HEK293T (cell line): ENCODE measurements at regions not wholly inside any gene's neighbourhood (a gene's known extent, or its start where the extent isn't known, plus 50 kb on each side); places are given as distances from the start of the nearest gene placed in this dataset.

Source experiments
- CTCF ChIA-PET: fragments of 350-600 bp; formaldehyde crosslinking; extraction: SDS; loops from one replicate; lab custom pipeline; 2021; ENCODE audit warnings: antibody characterized with exemption, inconsistent platforms; lab: Yijun Ruan, JAX
- POLR2A ChIA-PET: fragments of 350-600 bp; formaldehyde crosslinking; extraction: SDS; loops from one replicate; lab custom pipeline; 2020; ENCODE audit warnings: antibody characterized with exemption, inconsistent platforms; lab: Yijun Ruan, JAX
- DNase-seq: peaks from one replicate; pipeline ENCODE4 v3.0.0; 2012; ENCODE audit warnings: mixed read lengths; ENCODE audit errors: extremely low spot score
- ARNT ChIP-seq: fragments of 450-650 bp; IDR thresholded peaks from 2 replicates; pipeline ENCODE4 v1.6.1; 2017; ENCODE audit warnings: mild to moderate bottlenecking
- BHLHE40 ChIP-seq: fragments of 450-650 bp; IDR thresholded peaks from 2 replicates; pipeline ENCODE4 v1.6.1; 2016; ENCODE audit warnings: mild to moderate bottlenecking, moderate library complexity, borderline replicate concordance
- CTBP1 ChIP-seq: fragments of 450-650 bp; IDR thresholded peaks from 2 replicates; pipeline ENCODE4 v1.6.1; 2016; ENCODE audit warnings: borderline replicate concordance
- ELF4 ChIP-seq: fragments of 450-650 bp; IDR thresholded peaks from 2 replicates; pipeline ENCODE4 v1.6.1; 2017; ENCODE audit warnings: antibody characterized with exemption
- FOXA1 ChIP-seq: fragments of 450-650 bp; IDR thresholded peaks from 2 replicates; pipeline ENCODE4 v1.6.1; 2016; ENCODE audit warnings: mild to moderate bottlenecking
- FOXK2 ChIP-seq: fragments of 450-650 bp; IDR thresholded peaks from 2 replicates; pipeline ENCODE4 v1.6.1; 2016; ENCODE audit warnings: mild to moderate bottlenecking
- FOXM1 ChIP-seq: fragments of 450-650 bp; IDR thresholded peaks from 2 replicates; pipeline ENCODE4 v1.6.1; 2017; ENCODE audit warnings: mild to moderate bottlenecking, borderline replicate concordance
- HDGF ChIP-seq: fragments of 450-650 bp; IDR thresholded peaks from 2 replicates; pipeline ENCODE4 v1.6.1; 2017; ENCODE audit warnings: antibody characterized with exemption, borderline replicate concordance
- L3MBTL2 ChIP-seq: fragments of 450-650 bp; conservative IDR thresholded peaks from 2 replicates; pipeline ENCODE4 v1.6.1; 2016; ENCODE audit warnings: mild to moderate bottlenecking
- LEF1 ChIP-seq: fragments of 450-650 bp; IDR thresholded peaks from 2 replicates; pipeline ENCODE4 v1.6.1; 2017; ENCODE audit warnings: mild to moderate bottlenecking, borderline replicate concordance
- NFRKB ChIP-seq: fragments of 450-650 bp; IDR thresholded peaks from 2 replicates; pipeline ENCODE4 v1.6.1; 2016; ENCODE audit warnings: mild to moderate bottlenecking, moderate library complexity
- SP1 ChIP-seq: fragments of 450-650 bp; IDR thresholded peaks from 2 replicates; pipeline ENCODE4 v1.6.1; 2017
- SUZ12 ChIP-seq: fragments of 450-650 bp; IDR thresholded peaks from 2 replicates; pipeline ENCODE4 v1.6.1; 2016; ENCODE audit warnings: mild to moderate bottlenecking
- TARDBP ChIP-seq: fragments of 450-650 bp; IDR thresholded peaks from 2 replicates; pipeline ENCODE4 v1.6.1; 2016
- ZNF384 ChIP-seq: fragments of 450-650 bp; IDR thresholded peaks from 2 replicates; pipeline ENCODE4 v1.6.1; 2016
- TF ChIP-seq, protein P1 (sequence below): fragments of 450-650 bp; IDR thresholded peaks from 2 replicates; pipeline ENCODE4 v1.6.1; 2016

DNA sequence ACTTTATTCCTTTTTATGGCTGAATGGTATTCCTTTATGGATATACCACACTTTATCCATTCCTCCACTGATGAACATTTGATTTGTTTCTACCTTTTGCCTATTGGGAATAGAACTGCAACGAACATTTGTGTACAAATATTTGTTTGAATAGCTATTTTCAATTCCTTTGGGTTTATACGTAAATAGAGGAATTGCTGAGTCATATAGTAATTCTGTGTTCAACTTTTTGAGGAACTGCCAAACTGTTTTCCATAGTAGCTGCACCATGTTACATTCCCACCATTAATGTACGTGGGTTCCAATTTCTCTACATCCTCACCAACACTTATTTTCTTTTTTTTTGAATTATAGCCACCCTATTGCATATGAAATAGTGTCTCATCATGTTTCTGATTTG lies 156.5 kb upstream of the ATP6AP2 start:
- ChIA-PET CTCF (no interaction called here), POLR2A (no interaction called here)
- no peak for DNase-seq
- TF ChIP-seq ARNT (no peak), ELF4 (no peak), SUZ12 (no peak), NFRKB (no peak)

DNA sequence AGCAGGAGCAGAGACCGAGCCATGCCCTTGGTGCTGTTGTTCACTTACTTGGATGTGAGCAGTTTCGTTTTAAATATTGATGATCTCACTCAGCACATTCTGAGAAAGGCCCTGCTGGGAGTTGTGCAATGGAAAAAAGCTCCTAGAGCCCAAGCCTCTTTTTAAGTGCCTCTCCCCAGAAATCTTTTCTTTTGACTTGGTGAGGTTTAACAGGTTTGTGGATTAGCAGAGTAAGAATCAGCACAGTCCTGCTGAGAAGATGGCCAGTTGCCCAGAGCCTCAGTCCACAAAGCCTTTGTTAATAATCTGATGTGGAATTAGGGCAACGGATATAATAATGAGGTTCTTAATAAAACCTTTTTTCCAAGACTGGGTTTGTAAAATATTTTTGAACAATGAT lies 157.5 kb upstream of the ATP6AP2 start:
- no peak for DNase-seq
- TF ChIP-seq SUZ12 = no peak
- no peak for TF ChIP-seq HDGF
- no peak for TF ChIP-seq BHLHE40
- TF ChIP-seq FOXA1 = no peak
- TF ChIP-seq FOXM1 = no peak
- TF ChIP-seq SP1 = no peak
- no peak for TF ChIP-seq NFRKB
- TF ChIP-seq FOXK2 = no peak
- TF ChIP-seq ZNF384 = no peak
- TF ChIP-seq CTBP1 = no peak
- TF ChIP-seq ELF4 = no peak
- TF ChIP-seq ARNT = no peak
- TF ChIP-seq, protein P1, sequence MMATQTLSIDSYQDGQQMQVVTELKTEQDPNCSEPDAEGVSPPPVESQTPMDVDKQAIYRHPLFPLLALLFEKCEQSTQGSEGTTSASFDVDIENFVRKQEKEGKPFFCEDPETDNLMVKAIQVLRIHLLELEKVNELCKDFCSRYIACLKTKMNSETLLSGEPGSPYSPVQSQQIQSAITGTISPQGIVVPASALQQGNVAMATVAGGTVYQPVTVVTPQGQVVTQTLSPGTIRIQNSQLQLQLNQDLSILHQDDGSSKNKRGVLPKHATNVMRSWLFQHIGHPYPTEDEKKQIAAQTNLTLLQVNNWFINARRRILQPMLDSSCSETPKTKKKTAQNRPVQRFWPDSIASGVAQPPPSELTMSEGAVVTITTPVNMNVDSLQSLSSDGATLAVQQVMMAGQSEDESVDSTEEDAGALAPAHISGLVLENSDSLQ = no peak
- no peak for TF ChIP-seq TARDBP
- TF ChIP-seq LEF1 = no peak
- TF ChIP-seq L3MBTL2 = no peak
- CTCF ChIA-PET = no interaction called here
- POLR2A ChIA-PET = no interaction called here

DNA sequence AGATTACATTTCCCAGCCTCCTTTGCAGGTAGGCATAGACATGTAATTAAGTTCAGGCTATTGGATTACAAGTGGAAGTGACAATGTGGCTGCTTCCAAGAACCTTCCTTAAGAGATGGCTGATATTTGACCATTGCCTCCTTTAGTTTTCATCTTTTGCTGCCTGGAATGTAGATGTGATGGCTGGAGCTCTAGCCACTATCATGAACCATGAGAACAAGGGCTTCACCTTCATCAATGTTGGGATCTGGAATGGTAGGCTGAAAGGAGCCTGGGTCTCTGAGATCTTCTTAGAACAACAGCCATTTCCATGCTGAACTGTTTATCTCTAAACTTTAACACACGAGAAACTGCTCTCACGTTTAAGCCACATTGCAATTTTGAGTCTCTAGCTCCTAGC lies 158.7 kb upstream of the ATP6AP2 start:
- TF ChIP-seq HDGF (no peak), L3MBTL2 (no peak), ELF4 (no peak), NFRKB (no peak), SUZ12 (no peak), FOXK2 (no peak), CTBP1 (no peak), ARNT (no peak), LEF1 (no peak), FOXA1 (no peak), TARDBP (no peak), SP1 (no peak), FOXM1 (no peak), ZNF384 (no peak)
- TF ChIP-seq, protein P1 = no peak
- CTCF ChIA-PET = no interaction called here
- POLR2A ChIA-PET = no interaction called here
- no peak for DNase-seq

DNA sequence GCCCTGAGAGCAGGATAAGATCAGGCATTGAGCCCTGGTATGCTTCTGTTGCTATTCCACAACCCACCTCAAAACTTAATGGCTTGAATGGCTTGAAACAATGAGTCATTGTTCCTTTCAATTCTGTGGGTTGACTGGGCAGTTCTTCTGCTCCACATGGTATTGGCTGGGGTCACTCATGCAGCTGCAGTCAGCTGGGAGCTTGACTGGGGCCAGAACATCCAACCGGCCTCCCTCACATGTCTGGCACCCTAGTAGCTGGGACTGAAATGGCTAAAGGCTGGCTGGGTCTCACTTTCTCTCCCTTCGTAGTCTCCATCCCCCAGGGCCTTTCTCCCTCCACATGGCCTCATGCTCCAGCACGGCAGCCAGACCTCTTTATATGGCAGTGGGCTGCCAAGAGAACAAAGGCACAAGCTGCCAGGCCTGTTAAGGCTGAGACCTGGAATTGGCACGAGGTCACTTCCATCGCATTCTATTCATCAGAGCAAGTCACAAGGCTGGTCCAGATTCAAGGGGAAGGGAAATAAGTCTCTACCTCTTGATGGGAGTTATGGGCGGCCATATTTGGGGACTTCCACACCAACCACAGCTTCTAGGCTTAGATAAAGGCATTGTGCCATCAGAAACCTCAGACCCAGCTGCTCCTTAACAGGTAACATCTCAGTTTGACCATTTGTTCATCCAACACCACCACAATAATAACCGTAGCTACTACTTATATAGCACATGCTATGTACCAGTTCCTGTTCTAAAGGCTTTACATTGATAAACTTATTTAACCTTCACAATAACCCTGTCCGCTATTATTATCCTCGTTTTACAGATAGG lies 159.7 kb upstream of the ATP6AP2 start:
- ChIA-PET CTCF (no interaction called here), POLR2A (no interaction called here)
- TF ChIP-seq HDGF = no peak
- no peak for TF ChIP-seq TARDBP
- TF ChIP-seq ZNF384 = no peak
- no peak for TF ChIP-seq SUZ12
- no peak for TF ChIP-seq NFRKB
- no peak for TF ChIP-seq FOXM1
- TF ChIP-seq ELF4 = no peak
- no peak for TF ChIP-seq BHLHE40
- no peak for TF ChIP-seq ARNT
- TF ChIP-seq LEF1 = no peak
- TF ChIP-seq, protein P1 = no peak
- no peak for TF ChIP-seq L3MBTL2
- no peak for TF ChIP-seq FOXA1
- TF ChIP-seq FOXK2 = no peak
- TF ChIP-seq SP1 = no peak
- no peak for TF ChIP-seq CTBP1
- no peak for DNase-seq

DNA sequence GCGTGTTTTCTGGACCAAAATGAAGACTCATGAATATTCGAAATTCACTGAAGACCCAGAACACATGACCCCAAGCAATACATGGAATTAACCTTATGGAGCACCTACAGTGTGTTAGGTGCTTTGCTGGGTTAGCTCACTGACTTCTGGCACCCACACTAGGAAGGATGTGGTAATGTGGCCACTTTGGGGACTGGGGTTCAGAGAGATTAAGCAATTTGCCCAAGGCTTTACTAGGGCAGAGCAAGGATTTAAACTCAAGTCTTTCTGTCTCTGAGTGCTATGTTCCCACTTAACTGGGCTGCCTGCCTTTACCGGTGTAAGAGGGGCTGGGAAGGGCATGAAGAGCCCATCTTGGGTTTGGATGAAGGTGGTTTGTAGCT lies 162.0 kb upstream of the ATP6AP2 start:
- CTCF ChIA-PET = no interaction called here
- POLR2A ChIA-PET = no interaction called here
- DNase-seq = no peak
- TF ChIP-seq HDGF (no peak), ELF4 (no peak), ZNF384 (no peak), ARNT (no peak), BHLHE40 (no peak), CTBP1 (no peak)
- TF ChIP-seq, protein P1 = no peak

DNA sequence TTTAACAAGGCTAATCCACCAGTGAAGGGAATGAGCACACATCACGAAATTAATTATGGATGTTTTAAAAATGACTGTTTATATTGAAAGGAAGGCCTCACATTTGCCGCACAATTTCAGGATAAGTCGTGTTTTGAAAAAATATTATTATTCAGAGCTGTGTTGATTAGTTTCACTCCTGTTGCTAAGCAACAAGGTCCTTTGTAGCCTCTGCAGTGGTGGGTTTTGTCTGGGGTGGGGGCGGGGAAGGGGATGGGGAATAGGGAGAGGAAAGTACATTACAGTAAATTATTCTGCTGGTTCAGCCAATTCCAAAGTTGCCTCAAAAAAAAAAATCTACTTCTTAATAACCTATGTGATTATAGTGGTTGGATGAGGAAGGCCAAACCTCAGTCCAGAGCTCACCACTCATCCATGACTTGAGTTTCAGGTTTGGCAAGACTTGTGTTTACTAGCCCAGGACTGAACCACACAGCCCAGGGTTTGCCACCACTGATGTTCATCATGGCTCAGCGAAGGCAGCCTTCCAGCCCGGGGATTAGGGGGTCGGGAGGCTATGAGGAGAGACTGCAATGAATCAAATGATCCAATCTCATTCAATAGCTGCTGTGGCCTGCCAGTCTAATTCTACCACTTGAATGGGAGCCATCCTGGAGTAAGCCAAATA lies 162.5 kb upstream of the ATP6AP2 start:
- DNase-seq = no peak
- no peak for TF ChIP-seq ARNT
- POLR2A ChIA-PET = no interaction called here

More for the DNA sequence above, 162.5 kb upstream of the ATP6AP2 start:
- CTCF ChIA-PET = no interaction called here
